ENCODE measurements at regions not wholly inside any gene's neighbourhood (a gene's known extent, or its start where the extent isn't known, plus 50 kb on each side); places are given as distances from the start of the nearest gene placed in this dataset.
A peak's percentile ranks its signal among the peaks of the same experiment; 100 is the strongest.
"Not testable (repeated sequence)": the region's sequence is repeated elsewhere in the genome, so short reads cannot be mapped to it uniquely, and the experiment has no call there.

DNA sequence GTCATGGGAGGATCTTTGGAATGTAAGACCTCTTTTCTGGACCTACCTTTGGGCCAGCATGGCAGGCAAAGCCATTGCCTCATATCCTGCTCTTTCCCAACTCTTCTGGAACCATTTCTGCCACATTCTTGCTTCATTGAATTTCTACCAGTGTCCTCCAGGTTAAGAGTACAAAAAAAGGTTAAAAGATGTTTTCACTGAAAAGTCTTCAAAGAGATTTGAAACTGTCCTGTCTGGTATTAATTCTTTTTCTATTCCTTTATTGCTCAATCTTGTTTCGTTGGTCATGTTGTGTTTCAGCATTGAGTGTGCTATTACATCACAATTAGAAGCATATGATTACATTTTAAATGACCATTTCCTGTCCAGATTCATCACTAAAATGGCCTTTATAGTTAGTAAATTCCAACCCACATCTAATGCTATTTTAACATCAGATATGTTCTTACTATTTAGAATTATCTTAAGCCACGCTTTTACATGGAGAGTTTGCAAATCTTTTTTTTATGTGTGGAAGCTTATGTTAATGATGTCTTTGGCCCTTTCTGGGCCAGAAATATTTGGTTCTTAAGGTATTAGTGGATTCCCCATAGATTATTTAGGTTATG, 450.9 kb downstream of the GJA1 start:
- no peak for TF ChIP-seq POLR2A (IDR thresholded peaks at IDR 0.05)
- TF ChIP-seq, protein P1, sequence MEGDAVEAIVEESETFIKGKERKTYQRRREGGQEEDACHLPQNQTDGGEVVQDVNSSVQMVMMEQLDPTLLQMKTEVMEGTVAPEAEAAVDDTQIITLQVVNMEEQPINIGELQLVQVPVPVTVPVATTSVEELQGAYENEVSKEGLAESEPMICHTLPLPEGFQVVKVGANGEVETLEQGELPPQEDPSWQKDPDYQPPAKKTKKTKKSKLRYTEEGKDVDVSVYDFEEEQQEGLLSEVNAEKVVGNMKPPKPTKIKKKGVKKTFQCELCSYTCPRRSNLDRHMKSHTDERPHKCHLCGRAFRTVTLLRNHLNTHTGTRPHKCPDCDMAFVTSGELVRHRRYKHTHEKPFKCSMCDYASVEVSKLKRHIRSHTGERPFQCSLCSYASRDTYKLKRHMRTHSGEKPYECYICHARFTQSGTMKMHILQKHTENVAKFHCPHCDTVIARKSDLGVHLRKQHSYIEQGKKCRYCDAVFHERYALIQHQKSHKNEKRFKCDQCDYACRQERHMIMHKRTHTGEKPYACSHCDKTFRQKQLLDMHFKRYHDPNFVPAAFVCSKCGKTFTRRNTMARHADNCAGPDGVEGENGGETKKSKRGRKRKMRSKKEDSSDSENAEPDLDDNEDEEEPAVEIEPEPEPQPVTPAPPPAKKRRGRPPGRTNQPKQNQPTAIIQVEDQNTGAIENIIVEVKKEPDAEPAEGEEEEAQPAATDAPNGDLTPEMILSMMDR (IDR thresholded peaks at IDR 0.05): no peak
- Histone ChIP-seq H3K4me1 (peaks cover 6 to 9% of the 10 kb centered on the region in 2 donors), H3K27me3 (no peaks in the 10 kb centered on the region), H3K36me3 (no peaks in the 10 kb centered on the region), H3K9me3 (no peaks in the 10 kb centered on the region), H3K4me3 (replicated peaks in 1 of 3) (no peak overlapping the region), H3K27ac (no peak overlapping the region)
- DNase-seq: no peak
- intact Hi-C loops (cut with DNase I): no loop called here
- WGBS, 2 donors: 77 to 79% methylated on average over 2 of the region's 2 CpGs

DNA sequence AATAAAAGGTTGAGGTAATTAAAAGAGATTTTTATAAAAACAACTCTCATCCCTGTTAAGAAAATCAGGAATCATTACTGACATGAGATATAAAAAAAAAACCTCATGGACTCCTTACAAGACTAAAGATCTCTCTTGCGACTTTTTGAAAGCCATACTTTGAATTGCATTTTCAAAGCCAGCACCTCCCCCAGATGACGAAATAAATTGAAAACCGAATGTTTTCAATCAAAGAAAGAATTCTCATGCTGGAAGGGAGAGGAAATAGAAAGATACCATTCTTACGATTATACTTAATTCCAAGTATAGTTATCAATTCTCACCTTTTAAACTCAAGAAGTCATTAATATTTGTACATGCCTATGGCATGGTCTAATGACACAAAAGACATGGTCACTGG, 452.3 kb downstream of the GJA1 start:
- no peak overlapping the region for H3K27ac ChIP-seq
- TF ChIP-seq, protein P1 (IDR thresholded peaks at IDR 0.05): no peak
- TF ChIP-seq POLR2A (IDR thresholded peaks at IDR 0.05): no peak
- intact Hi-C loops (cut with DNase I): no loop called here
- H3K36me3 ChIP-seq: no peaks in the 10 kb centered on the region
- no peaks in the 10 kb centered on the region for H3K9me3 ChIP-seq
- peaks cover 5 to 6% of the 10 kb centered on the region in 2 donors for H3K4me1 ChIP-seq
- 85 to 95% methylated on average over 4 of the region's 4 CpGs for WGBS, 2 donors
- no peak for DNase-seq
- no peaks in the 10 kb centered on the region for H3K27me3 ChIP-seq
- no peak overlapping the region for H3K4me3 ChIP-seq (replicated peaks in 1 of 3)

DNA sequence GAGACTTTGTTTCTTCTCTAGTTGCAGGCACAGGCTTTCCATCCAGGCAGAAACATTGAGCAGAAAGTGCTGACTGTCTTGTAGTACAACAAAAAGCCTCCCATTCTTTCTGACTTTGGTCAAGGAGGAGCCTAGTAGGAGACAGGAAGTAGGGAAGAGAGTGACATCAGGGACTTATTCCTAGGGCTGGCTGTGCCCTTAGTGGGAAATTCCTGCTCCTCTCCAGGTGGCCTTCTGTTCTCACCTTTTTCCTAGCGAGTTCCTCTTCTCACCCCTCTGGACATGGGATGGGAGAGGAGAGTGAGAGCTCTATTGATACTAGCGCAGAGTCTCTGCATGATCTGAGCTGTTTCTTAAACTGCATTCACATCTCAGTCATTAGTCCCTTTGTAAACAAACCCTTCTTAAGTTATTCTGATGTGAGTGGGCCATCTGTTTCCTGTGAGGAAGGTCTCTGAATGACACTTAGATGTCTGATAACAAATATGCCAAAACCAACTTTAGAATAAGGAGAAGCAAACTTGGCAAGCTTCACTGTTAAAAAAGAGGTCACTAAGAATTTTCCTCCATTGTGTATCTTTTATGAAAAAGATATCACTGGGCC, 455.0 kb downstream of the GJA1 start:
- no peak for TF ChIP-seq POLR2A (IDR thresholded peaks at IDR 0.05)
- TF ChIP-seq, protein P1 (IDR thresholded peaks at IDR 0.05): no peak
- H3K36me3 ChIP-seq: no peaks in the 10 kb centered on the region
- H3K27me3 ChIP-seq: no peaks in the 10 kb centered on the region
- H3K4me3 ChIP-seq (replicated peaks in 1 of 3): no peak overlapping the region
- no peaks in the 10 kb centered on the region for H3K9me3 ChIP-seq
- DNase-seq: no peak
- H3K4me1 ChIP-seq: no peaks in the 10 kb centered on the region
- 68 to 78% methylated on average over 2 of the region's 2 CpGs for WGBS, 2 donors
- no peak overlapping the region for H3K27ac ChIP-seq
- intact Hi-C loops (cut with DNase I): no loop called here

DNA sequence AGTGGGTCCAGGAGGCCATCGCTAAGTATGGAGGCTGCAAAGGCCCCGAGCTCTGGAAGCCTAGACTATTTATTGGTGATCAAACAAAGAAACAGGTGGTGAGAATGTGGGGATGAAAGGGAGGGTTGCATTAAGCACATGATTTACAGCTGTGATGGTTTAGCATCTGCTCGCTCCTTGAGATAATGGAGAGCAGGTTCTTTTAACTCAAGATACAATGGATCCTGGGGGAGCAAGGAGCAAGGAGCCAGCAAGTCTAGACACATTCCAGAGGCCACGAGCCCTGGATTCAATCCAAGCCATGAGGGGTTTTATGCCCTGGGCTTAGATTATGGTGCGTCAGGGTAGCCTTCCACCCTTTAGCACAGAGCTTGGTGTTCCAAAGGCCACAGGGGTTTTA, 460.3 kb downstream of the GJA1 start:
- H3K36me3 ChIP-seq; H3K27me3 ChIP-seq; H3K4me3 ChIP-seq (replicated peaks in 1 of 3); intact Hi-C loops (cut with DNase I); H3K9me3 ChIP-seq: not testable (repeated sequence)
- DNase-seq: peak in 1 of 2 donors; percentile 3
- H3K27ac ChIP-seq: peak overlapping the region in 1 of 3 donors; percentile 86
- 75 to 81% methylated on average over 5 of the region's 5 CpGs for WGBS, 2 donors
- peaks cover 0 to 18% of the 10 kb centered on the region in 2 donors for H3K4me1 ChIP-seq

DNA sequence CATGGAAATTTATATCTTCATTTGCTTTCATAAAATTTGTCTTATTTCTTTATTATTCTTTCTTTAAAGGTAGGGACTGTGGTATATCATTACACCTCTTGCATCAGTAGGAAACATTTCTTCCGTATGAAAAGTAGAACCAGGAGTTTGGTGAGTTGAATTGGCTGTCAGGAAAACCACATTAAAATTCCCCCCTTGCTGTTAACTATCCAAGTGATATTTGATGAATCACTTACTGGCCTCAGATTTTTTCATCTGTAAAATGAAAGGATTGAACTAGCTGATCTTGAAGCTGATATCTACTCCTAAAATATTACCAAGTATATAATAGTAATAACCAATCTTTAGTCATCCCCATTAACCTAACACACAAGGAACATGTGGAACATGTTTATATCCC, 460.9 kb downstream of the GJA1 start:
- intact Hi-C loops (cut with DNase I): no loop called here
- no peak for DNase-seq
- Histone ChIP-seq H3K4me1 (peaks cover 0 to 18% of the 10 kb centered on the region in 2 donors), H3K27ac (peak overlapping the region; percentile 62 to 86 (median 69)), H3K27me3 (no peaks in the 10 kb centered on the region), H3K9me3 (no peaks in the 10 kb centered on the region), H3K36me3 (no peaks in the 10 kb centered on the region), H3K4me3 (replicated peaks in 1 of 3) (no peak overlapping the region)
- 78% methylated on average over 1 of the region's 1 CpG for WGBS, 2 donors
- no peak for TF ChIP-seq POLR2A (IDR thresholded peaks at IDR 0.05)
- TF ChIP-seq, protein P1 (IDR thresholded peaks at IDR 0.05): no peak

Measured in thyroid gland (tissue), 4 donors.